T-cell (primary cell): ENCODE measurements at regions not wholly inside any gene's neighbourhood (a gene's known extent, or its start where the extent isn't known, plus 50 kb on each side); places are given as distances from the start of the nearest gene placed in this dataset.

ENCODE experiments used
- ATAC-seq, 4 experiments: fragments of 200-7000 bp in 3 of 4; fragments of 150-1000 bp in 1 of 4; cut with Tn5 transposase; replicated peaks in 1 of 4; 1 replicate in 3 of 4; 2 replicates in 1 of 4; pipeline ENCODE4 v1.10.0; 2021; ENCODE audit warnings: moderate library complexity in 3 of 4, mild to moderate bottlenecking in 2 of 4, moderate number of reproducible peaks in 1 of 4
- CTCF ChIA-PET, 2 donors: fragments of 300-600 bp; sonication (Branson Sonifier 250); formaldehyde crosslinking; loops; one replicate each; lab custom pipeline; 2022; ENCODE audit warnings: antibody characterized with exemption in 2 of 2; lab: Charles Lee
- POLR2A ChIA-PET, 2 donors: fragments of 300-600 bp; sonication (Branson Sonifier 250); formaldehyde crosslinking; loops; one replicate each; lab custom pipeline; 2022; ENCODE audit warnings: antibody characterized with exemption in 2 of 2; lab: Charles Lee
- DNase-seq, 35 experiments: peaks; one replicate each; pipeline versions ENCODE4 v3.0.0 to v3.0.0-alpha.2; 2013 to 2023
- H3K27ac ChIP-seq: one replicate; pipeline ENCODE4 v1.5.1; 2013; ENCODE audit warnings: low read length
- H3K27me3 ChIP-seq, 2 experiments: replicated peaks in 1 of 2; 1 replicate in 1 of 2; 2 replicates in 1 of 2; pipeline versions ENCODE4 v1.6.1 to v1.7.0; 2013; ENCODE audit warnings: low read length in 1 of 2, mixed read lengths in 1 of 2; ENCODE audit not compliant: control insufficient read depth in 2 of 2, insufficient read depth in 2 of 2; ENCODE audit errors: extremely low read depth in 1 of 2
- H3K36me3 ChIP-seq, 2 donors: 1 replicate in 1 of 2; 2 replicates in 1 of 2; pipeline versions ENCODE4 v1.6.1 to v1.7.0; 2013; ENCODE audit warnings: low read length in 1 of 2; ENCODE audit not compliant: control insufficient read depth in 2 of 2, insufficient read depth in 1 of 2; ENCODE audit errors: extremely low read depth in 1 of 2
- H3K4me1 ChIP-seq, 2 experiments: 1 replicate in 1 of 2; 2 replicates in 1 of 2; pipeline versions ENCODE4 v1.6.1 to v1.7.0; 2013; ENCODE audit warnings: low read length in 2 of 2, mixed read lengths in 1 of 2; ENCODE audit not compliant: insufficient read depth in 2 of 2, control insufficient read depth in 1 of 2; ENCODE audit errors: extremely low read depth in 1 of 2
- H3K4me3 ChIP-seq, 2 donors: 1 replicate in 1 of 2; 2 replicates in 1 of 2; pipeline versions ENCODE4 v1.5.1 to v1.7.0; 2013; ENCODE audit warnings: mild to moderate bottlenecking in 2 of 2, low read length in 1 of 2, moderate library complexity in 1 of 2; ENCODE audit not compliant: control insufficient read depth in 1 of 2; ENCODE audit errors: extremely low read depth in 1 of 2
- H3K9me3 ChIP-seq: 2 replicates; pipeline ENCODE4 v1.7.0; 2013
- H3K27ac Mint-ChIP-seq, 2 donors: one replicate each; pipeline ENCODE4 v1.8.0; 2020 to 2021; ENCODE audit warnings: mild to moderate bottlenecking in 2 of 2, mixed read lengths in 2 of 2
- H3K27me3 Mint-ChIP-seq, 2 donors: one replicate each; pipeline ENCODE4 v1.8.0; 2021 to 2022; ENCODE audit warnings: mixed read lengths in 2 of 2
- H3K36me3 Mint-ChIP-seq: one replicate; pipeline ENCODE4 v1.8.0; 2021; ENCODE audit warnings: mixed read lengths
- H3K4me1 Mint-ChIP-seq, 3 donors: one replicate each; pipeline ENCODE4 v1.8.0; 2020 to 2022; ENCODE audit warnings: mixed read lengths in 3 of 3, mild to moderate bottlenecking in 1 of 3
- H3K4me3 Mint-ChIP-seq, 3 donors: one replicate each; pipeline ENCODE4 v1.8.0; 2020 to 2022; ENCODE audit warnings: mild to moderate bottlenecking in 3 of 3, mixed read lengths in 3 of 3, moderate library complexity in 3 of 3
- H3K9me3 Mint-ChIP-seq, 3 donors: one replicate each; pipeline ENCODE4 v1.8.0; 2020 to 2022; ENCODE audit warnings: mixed read lengths in 3 of 3
- WGBS: methylation state at CpG from one replicate; pipeline ENCODE4 v1.1.5; 2013; ENCODE audit warnings: missing lambda C conversion rate; ENCODE audit not compliant: insufficient coverage; 5-methylcytosine and 5-hydroxymethylcytosine counted together

DNA sequence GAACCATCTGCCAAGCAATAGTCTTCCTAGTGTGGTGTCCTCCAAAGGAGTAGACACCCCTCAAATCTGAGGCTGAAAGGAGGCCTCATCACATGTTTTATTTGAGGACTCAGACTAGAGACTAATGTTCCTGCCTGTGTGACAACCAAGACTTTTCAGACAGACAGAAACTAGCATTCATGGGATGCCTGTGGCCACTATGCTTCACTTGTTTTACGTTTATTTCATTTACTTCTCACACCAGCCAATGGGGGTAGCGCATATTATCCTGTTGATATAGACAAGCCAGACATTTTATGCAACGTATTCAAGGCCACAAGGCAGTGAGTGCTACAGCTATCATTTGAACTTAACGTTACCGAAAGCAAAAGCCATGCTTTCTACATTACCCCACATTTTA lies 391.7 kb upstream of the HTR2A start:
- Histone ChIP-seq H3K4me1 (no peaks in the 10 kb centered on the region), H3K27ac (no peak overlapping the region), H3K4me3 (no peak overlapping the region), H3K27me3 (no peaks in the 10 kb centered on the region), H3K9me3 (no peaks in the 10 kb centered on the region), H3K36me3 (no peaks in the 10 kb centered on the region)
- no peaks in the 10 kb centered on the region for H3K9me3 Mint-ChIP-seq
- H3K36me3 Mint-ChIP-seq, result no peaks in the 10 kb centered on the region
- POLR2A ChIA-PET, result no interaction called here
- ATAC-seq, result no peak
- CTCF ChIA-PET, result no interaction called here
- H3K4me3 Mint-ChIP-seq, result no peak overlapping the region
- DNase-seq, result no peak
- no peak overlapping the region for H3K27ac Mint-ChIP-seq
- H3K4me1 Mint-ChIP-seq, result no peaks in the 10 kb centered on the region
- H3K27me3 Mint-ChIP-seq, result peaks cover 0 to 8% of the 10 kb centered on the region in 2 donors
- 70% methylated on average over 3 of the region's 5 CpGs for WGBS

DNA sequence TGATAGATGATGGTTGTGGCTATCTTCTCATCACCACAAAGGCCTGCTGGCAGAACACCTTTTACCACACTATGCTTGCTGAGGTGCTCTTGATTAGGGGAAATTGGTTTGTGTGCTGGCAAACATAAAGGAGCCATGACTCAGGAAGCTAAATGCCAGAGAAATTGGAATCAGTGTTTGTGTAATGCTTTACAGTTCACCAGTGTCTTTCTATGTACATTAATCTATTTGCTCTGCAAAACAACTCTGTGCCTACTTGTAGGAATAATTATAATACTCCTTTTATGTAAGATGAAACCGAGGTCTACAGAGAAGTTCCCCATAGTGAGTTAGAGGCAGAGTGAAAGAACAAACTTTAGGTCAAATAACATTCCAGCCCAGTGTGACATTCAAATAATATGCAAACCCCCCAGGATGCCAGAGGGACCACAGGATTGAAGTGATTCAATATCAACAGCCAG lies 390.5 kb upstream of the HTR2A start:
- H3K9me3 ChIP-seq, result no peaks in the 10 kb centered on the region
- H3K4me3 Mint-ChIP-seq, result no peak overlapping the region
- peaks cover 0 to 5% (median 0%) of the 10 kb centered on the region in 3 donors for H3K9me3 Mint-ChIP-seq

DNA sequence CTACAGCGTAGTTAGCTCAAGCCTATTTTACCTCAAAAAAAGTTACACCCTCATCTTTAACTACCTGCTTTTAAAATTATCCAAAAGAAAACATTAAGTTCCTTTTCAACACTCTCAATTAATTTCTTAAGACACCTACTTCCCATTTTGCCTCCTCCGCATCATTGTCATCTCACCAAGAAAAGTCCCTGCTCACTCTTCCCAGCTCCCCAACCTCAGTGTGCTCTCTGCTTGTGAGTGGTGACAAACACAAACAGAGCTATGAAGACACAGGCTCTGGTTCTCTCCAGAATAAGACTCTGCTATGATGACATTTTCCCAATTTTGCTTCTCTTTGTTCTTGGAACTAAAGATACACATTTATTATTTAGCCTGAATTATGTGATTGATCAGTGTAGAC lies 385.1 kb upstream of the HTR2A start:
- ChIA-PET POLR2A (no interaction called here), CTCF (no interaction called here)
- Histone ChIP-seq H3K27ac (no peak overlapping the region), H3K36me3 (no peaks in the 10 kb centered on the region), H3K4me3 (no peak overlapping the region), H3K9me3 (no peaks in the 10 kb centered on the region), H3K4me1 (no peaks in the 10 kb centered on the region), H3K27me3 (no peaks in the 10 kb centered on the region)
- H3K27ac Mint-ChIP-seq, result no peak overlapping the region
- no peak overlapping the region for H3K4me3 Mint-ChIP-seq
- ATAC-seq, result no peak
- no peaks in the 10 kb centered on the region for H3K36me3 Mint-ChIP-seq
- peaks cover 6 to 8% of the 10 kb centered on the region in 2 donors for H3K27me3 Mint-ChIP-seq
- WGBS, result no CpG with 5 or more reads among the region's 2 CpGs
- H3K9me3 Mint-ChIP-seq, result peaks cover 0 to 5% (median 2%) of the 10 kb centered on the region in 3 donors
- H3K4me1 Mint-ChIP-seq, result no peaks in the 10 kb centered on the region
- DNase-seq, result no peak

More for the DNA sequence above, 390.5 kb upstream of the HTR2A start:
- Mint-ChIP-seq H3K4me1 (no peaks in the 10 kb centered on the region), H3K27me3 (peaks cover 3 to 8% of the 10 kb centered on the region in 2 donors), H3K27ac (no peak overlapping the region), H3K36me3 (no peaks in the 10 kb centered on the region)
- no peak overlapping the region for H3K4me3 ChIP-seq
- H3K4me1 ChIP-seq, result no peaks in the 10 kb centered on the region
- POLR2A ChIA-PET, result interaction anchor here in 1 of 2 donors (0.5 kb wide), 1 partner anchor 56 kb away, joined by 5 read pairs; no protein-coding TSS in a partner anchor
- no peaks in the 10 kb centered on the region for H3K27me3 ChIP-seq
- no CpG with 5 or more reads among the region's 1 CpG for WGBS
- CTCF ChIA-PET, result interaction anchor here in 1 of 2 donors (0.5 kb wide), 1 partner anchor 533 kb away, joined by 5 read pairs; no protein-coding TSS in a partner anchor
- DNase-seq, result no peak
- no peaks in the 10 kb centered on the region for H3K36me3 ChIP-seq
- no peak overlapping the region for H3K27ac ChIP-seq
- no peak for ATAC-seq

DNA sequence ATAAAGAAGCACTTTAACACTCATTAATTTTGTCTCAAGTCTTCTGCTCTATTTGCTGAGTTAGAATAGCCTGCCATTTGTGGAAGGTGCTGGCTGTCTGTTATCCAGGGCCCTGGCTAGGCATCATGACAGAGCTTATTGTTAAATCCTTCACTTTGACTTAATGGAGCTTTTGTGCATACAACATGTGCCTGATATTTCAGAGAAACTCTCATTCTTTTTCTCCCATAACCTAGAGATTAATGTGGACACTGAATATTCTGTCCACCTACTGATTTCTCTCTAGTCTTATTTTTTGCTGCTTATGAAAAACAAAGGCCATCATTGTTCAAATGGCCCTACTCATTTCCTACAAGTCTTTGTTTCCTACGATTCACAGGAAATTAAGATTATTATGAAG lies 383.1 kb upstream of the HTR2A start:
- Mint-ChIP-seq H3K27ac (no peak overlapping the region), H3K9me3 (peaks cover 0 to 9% (median 2%) of the 10 kb centered on the region in 3 donors), H3K36me3 (no peaks in the 10 kb centered on the region), H3K27me3 (peaks cover 6 to 11% of the 10 kb centered on the region in 2 donors), H3K4me1 (no peaks in the 10 kb centered on the region), H3K4me3 (no peak overlapping the region)
- no peaks in the 10 kb centered on the region for H3K4me1 ChIP-seq
- H3K36me3 ChIP-seq, result no peaks in the 10 kb centered on the region
- no CpG with 5 or more reads among the region's 1 CpG for whole genome bisulfite sequencing
- CTCF ChIA-PET, result no interaction called here
- DNase-seq, result no peak
- no peak overlapping the region for H3K27ac ChIP-seq
- POLR2A ChIA-PET, result no interaction called here
- H3K4me3 ChIP-seq, result no peak overlapping the region
- no peak for ATAC-seq
- H3K9me3 ChIP-seq, result no peaks in the 10 kb centered on the region
- H3K27me3 ChIP-seq, result no peaks in the 10 kb centered on the region

DNA sequence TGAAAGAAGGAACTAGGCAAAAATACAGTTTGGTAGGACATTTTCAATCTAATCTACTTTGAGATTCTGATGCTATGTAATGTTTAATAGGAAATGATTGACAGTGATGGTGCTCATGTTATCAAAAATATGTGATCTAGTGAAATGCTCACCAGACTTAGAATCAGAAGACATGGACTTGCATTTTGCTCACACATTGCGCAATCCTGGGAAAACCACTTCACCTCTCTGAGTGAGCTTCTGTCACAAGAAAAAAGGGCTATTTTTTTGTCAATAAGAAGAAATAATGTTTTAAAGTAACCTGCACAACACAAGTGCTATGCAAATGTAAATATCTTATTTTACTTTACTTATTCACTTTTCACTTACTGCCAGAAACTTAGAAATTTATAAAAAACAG lies 380.9 kb upstream of the HTR2A start:
- Histone ChIP-seq H3K4me3 (no peak overlapping the region), H3K4me1 (no peaks in the 10 kb centered on the region), H3K27ac (no peak overlapping the region), H3K36me3 (no peaks in the 10 kb centered on the region), H3K9me3 (no peaks in the 10 kb centered on the region), H3K27me3 (no peaks in the 10 kb centered on the region)
- WGBS, result no CpG with 5 or more reads among the region's 1 CpG
- ATAC-seq (no peak), DNase-seq (no peak)
- Mint-ChIP-seq H3K27me3 (peaks cover 3 to 12% of the 10 kb centered on the region in 2 donors), H3K27ac (no peak overlapping the region), H3K4me3 (no peak overlapping the region), H3K9me3 (peaks cover 0 to 9% (median 2%) of the 10 kb centered on the region in 3 donors), H3K4me1 (no peaks in the 10 kb centered on the region), H3K36me3 (no peaks in the 10 kb centered on the region)
- ChIA-PET POLR2A (no interaction called here), CTCF (no interaction called here)

DNA sequence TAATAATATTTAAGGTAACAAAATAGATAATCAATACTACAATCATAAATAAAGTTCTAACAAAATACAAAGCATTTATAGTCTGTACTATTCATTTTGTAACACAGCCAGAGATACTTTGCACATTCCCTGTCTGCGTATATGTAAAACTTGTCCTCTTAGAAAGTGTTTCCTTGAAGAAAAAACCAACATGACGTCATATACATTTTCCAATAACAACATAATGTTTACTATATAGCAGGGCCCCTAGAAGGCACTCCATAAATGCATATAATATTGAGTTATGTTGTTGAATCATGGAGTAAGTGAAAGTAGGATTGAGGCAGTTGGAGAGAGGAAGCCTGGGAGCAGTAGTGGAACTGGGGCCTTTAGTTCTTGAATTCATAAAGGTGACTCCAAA lies 371.4 kb upstream of the HTR2A start:
- no peak overlapping the region for H3K27ac Mint-ChIP-seq
- H3K27me3 ChIP-seq, result no peaks in the 10 kb centered on the region
- ATAC-seq (no peak), DNase-seq (no peak)
- no peaks in the 10 kb centered on the region for H3K4me1 Mint-ChIP-seq
- ChIA-PET POLR2A (no interaction called here), CTCF (no interaction called here)
- no peak overlapping the region for H3K4me3 ChIP-seq
- no CpG with 5 or more reads among the region's 2 CpGs for WGBS
- H3K4me3 Mint-ChIP-seq, result no peak overlapping the region
- H3K27ac ChIP-seq, result no peak overlapping the region
- H3K9me3 ChIP-seq, result no peaks in the 10 kb centered on the region
- no peaks in the 10 kb centered on the region for H3K4me1 ChIP-seq
- no peaks in the 10 kb centered on the region for H3K36me3 ChIP-seq
- no peaks in the 10 kb centered on the region for H3K36me3 Mint-ChIP-seq
- H3K27me3 Mint-ChIP-seq, result peaks cover 0 to 5% of the 10 kb centered on the region in 2 donors
- H3K9me3 Mint-ChIP-seq, result peaks cover 0 to 7% (median 3%) of the 10 kb centered on the region in 3 donors

DNA sequence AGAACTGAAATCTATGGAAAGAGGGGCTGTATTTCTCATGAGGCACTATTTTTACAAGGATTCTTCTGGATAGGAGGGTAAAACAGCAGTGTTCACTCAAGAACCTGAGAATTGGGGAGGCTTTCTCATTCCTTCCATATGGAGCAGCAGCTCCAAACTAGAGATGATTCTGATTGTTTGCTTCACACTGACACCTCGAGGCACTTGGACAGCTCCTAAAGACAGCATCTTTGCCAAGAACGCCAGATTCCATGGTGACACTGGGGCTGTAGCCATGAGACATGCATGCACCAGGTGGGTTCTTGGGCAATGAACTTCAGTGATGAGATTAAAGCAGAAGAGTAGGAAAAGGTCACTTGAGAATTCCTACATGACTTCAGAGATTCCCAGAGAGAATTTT lies 361.5 kb upstream of the HTR2A start:
- 60% methylated on average over 2 of the region's 2 CpGs for WGBS
- H3K4me1 ChIP-seq, result no peaks in the 10 kb centered on the region

More for the DNA sequence above, 361.5 kb upstream of the HTR2A start:
- Mint-ChIP-seq H3K27me3 (peaks cover 0 to 3% of the 10 kb centered on the region in 2 donors), H3K27ac (no peak overlapping the region), H3K4me3 (no peak overlapping the region), H3K36me3 (no peaks in the 10 kb centered on the region), H3K9me3 (no peaks in the 10 kb centered on the region), H3K4me1 (no peaks in the 10 kb centered on the region)
- H3K4me3 ChIP-seq, result no peak overlapping the region
- CTCF ChIA-PET, result no interaction called here
- no peaks in the 10 kb centered on the region for H3K27me3 ChIP-seq
- POLR2A ChIA-PET, result no interaction called here
- no peak overlapping the region for H3K27ac ChIP-seq
- ATAC-seq, result no peak
- H3K9me3 ChIP-seq, result no peaks in the 10 kb centered on the region
- no peaks in the 10 kb centered on the region for H3K36me3 ChIP-seq
- DNase-seq, result no peak
